C4-2B (cell line): ENCODE measurements at regions not wholly inside any gene's neighbourhood (a gene's known extent, or its start where the extent isn't known, plus 50 kb on each side); places are given as distances from the start of the nearest gene placed in this dataset.

Experiments
- CTCF ChIP-seq: fragments of 450-650 bp; conservative IDR thresholded peaks from 2 replicates; pipeline ENCODE4 v1.5.1; 2017; ENCODE audit warnings: mild to moderate bottlenecking
- ZFX ChIP-seq: fragments of 450-650 bp; IDR thresholded peaks from 2 replicates; pipeline ENCODE4 v1.6.1; 2017

DNA sequence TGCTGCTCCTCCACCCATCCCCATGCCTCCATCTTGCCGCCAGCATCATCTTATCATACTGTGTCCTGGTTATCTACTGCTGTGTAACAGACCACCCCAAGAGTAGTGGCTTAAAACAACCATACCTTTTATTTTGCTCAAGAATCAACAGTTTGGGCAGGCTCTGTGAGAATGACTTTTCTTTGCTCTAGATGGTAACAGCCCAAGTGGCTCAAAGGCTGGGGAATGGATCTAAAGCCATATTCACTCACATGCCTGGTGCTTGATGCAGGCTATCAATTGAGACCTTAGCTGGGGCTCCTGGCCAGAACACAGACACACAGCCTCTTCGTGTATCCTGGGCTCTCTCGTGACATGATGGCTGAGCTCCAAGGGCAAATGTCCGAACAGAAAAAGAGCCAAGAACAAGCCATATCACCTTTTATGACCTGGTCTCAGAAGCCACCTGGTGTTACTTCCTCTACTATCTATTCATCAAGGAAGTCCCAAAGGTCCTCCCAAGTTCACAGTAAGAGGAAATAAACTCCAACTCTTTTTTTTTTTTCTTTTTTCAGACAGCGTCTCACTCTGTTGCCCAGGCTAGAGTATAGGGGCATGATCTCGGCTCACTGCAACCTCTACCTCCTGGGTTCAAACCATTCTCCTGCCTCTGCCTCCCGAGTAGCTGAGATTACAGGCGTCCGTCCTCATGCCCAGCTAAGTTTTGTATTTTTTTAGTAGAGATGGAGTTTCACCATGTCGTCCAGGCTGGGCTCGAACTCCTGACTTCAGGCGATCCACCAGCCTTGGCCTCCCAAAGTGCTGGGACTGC, 159.3 kb upstream of the JARID2 start:
- TF ChIP-seq CTCF (no peak), ZFX (no peak)
